Cardiac muscle cell (in vitro differentiated cells and primary cell): ENCODE measurements at regions not wholly inside any gene's neighbourhood (a gene's known extent, or its start where the extent isn't known, plus 50 kb on each side); places are given as distances from the start of the nearest gene placed in this dataset.
A peak's percentile ranks its signal among the peaks of the same experiment; 100 is the strongest.

Source experiments
- DNase-seq, 2 donors: peaks; one replicate each; pipeline versions ENCODE4 v3.0.0 to v3.0.0-alpha.2; 2010 to 2017; ENCODE audit warnings: low read depth in 1 of 2, low spot score in 1 of 2
- H3K27ac ChIP-seq: fragments of 200-600 bp; sonication (generic); 2 replicates; pipeline ENCODE4 v1.5.1; 2016
- H3K27me3 ChIP-seq: fragments of 200-600 bp; sonication (generic); 2 replicates; pipeline ENCODE4 v1.6.0; 2016; ENCODE audit warnings: control low read depth
- H3K36me3 ChIP-seq: fragments of 200-600 bp; sonication (generic); 2 replicates; pipeline ENCODE4 v1.5.1; 2016; ENCODE audit warnings: control low read depth
- H3K4me1 ChIP-seq: fragments of 200-600 bp; sonication (generic); 2 replicates; pipeline ENCODE4 v1.8.1; 2017; ENCODE audit warnings: low read depth, mild to moderate bottlenecking, mixed run types
- H3K4me3 ChIP-seq: fragments of 200-600 bp; sonication (generic); 2 replicates; pipeline ENCODE4 v1.5.1; 2016; ENCODE audit warnings: mild to moderate bottlenecking
- H3K9me3 ChIP-seq: fragments of 200-600 bp; sonication (generic); 2 replicates; pipeline ENCODE4 v1.5.1; 2017; ENCODE audit warnings: low read depth, mild to moderate bottlenecking, control low read depth
- CTCF ChIP-seq: IDR thresholded peaks from 2 replicates; pipeline ENCODE4 v1.5.1; 2012; ENCODE audit warnings: low read depth, mild to moderate bottlenecking, low read length

- H3K27me3 ChIP-seq, result no peaks in the 10 kb centered on the region
- DNase-seq, result peak; percentile 5 to 92
- no peak for TF ChIP-seq CTCF
- no peak overlapping the region for H3K27ac ChIP-seq
- no peaks in the 10 kb centered on the region for H3K9me3 ChIP-seq
- peaks cover 3% of the 10 kb centered on the region for H3K4me1 ChIP-seq
- no peaks in the 10 kb centered on the region for H3K36me3 ChIP-seq
- no peak overlapping the region for H3K4me3 ChIP-seq
Observed at GRCh38 chr10:60606343-60607080, 171.8 kb upstream of the CDK1 start.

GRCh38 chr10:60605476-60605875 lies 172.8 kb upstream of the CDK1 start:
- DNase-seq, result no peak

GRCh38 chr10:60604342-60604741 lies 173.9 kb upstream of the CDK1 start:
- DNase-seq, result peak; percentile 22 to 49

More at GRCh38 chr10:60605476-60605875, 172.8 kb upstream of the CDK1 start:
- no peak overlapping the region for H3K27ac ChIP-seq
- no peak for TF ChIP-seq CTCF
- no peak overlapping the region for H3K4me3 ChIP-seq
- no peaks in the 10 kb centered on the region for H3K27me3 ChIP-seq
- H3K9me3 ChIP-seq, result no peaks in the 10 kb centered on the region
- H3K4me1 ChIP-seq, result peaks cover 3% of the 10 kb centered on the region
- no peaks in the 10 kb centered on the region for H3K36me3 ChIP-seq

GRCh38 chr10:60597513-60597912 lies 180.8 kb upstream of the CDK1 start:
- no peaks in the 10 kb centered on the region for H3K27me3 ChIP-seq
- DNase-seq, result no peak
- H3K4me1 ChIP-seq, result no peaks in the 10 kb centered on the region
- no peak overlapping the region for H3K27ac ChIP-seq
- H3K36me3 ChIP-seq, result no peaks in the 10 kb centered on the region
- H3K9me3 ChIP-seq, result no peaks in the 10 kb centered on the region
- TF ChIP-seq CTCF, result no peak
- no peak overlapping the region for H3K4me3 ChIP-seq

More at GRCh38 chr10:60604342-60604741, 173.9 kb upstream of the CDK1 start:
- H3K4me3 ChIP-seq, result no peak overlapping the region
- H3K36me3 ChIP-seq, result no peaks in the 10 kb centered on the region
- H3K27ac ChIP-seq, result no peak overlapping the region
- no peaks in the 10 kb centered on the region for H3K9me3 ChIP-seq
- TF ChIP-seq CTCF, result no peak
- peaks cover 3% of the 10 kb centered on the region for H3K4me1 ChIP-seq
- H3K27me3 ChIP-seq, result no peaks in the 10 kb centered on the region

GRCh38 chr10:60595852-60596251 lies 182.4 kb upstream of the CDK1 start:
- Histone ChIP-seq H3K27ac (no peak overlapping the region), H3K4me1 (no peaks in the 10 kb centered on the region), H3K27me3 (no peaks in the 10 kb centered on the region), H3K4me3 (no peak overlapping the region), H3K9me3 (no peaks in the 10 kb centered on the region), H3K36me3 (no peaks in the 10 kb centered on the region)
- no peak for DNase-seq
- no peak for TF ChIP-seq CTCF
